GM10248 (cell line): ENCODE measurements at regions not wholly inside any gene's neighbourhood (a gene's known extent, or its start where the extent isn't known, plus 50 kb on each side); places are given as distances from the start of the nearest gene placed in this dataset.

ENCODE experiments used
- CTCF ChIA-PET: fragments of 300-600 bp; sonication (Branson Sonifier 250); formaldehyde crosslinking; extraction: SDS; loops from one replicate; lab custom pipeline; 2021; ENCODE audit warnings: antibody characterized with exemption; lab: Yijun Ruan, JAX
- POLR2A ChIA-PET: fragments of 350-650 bp; sonication (Branson Sonifier 250); formaldehyde crosslinking; extraction: SDS; loops from one replicate; lab custom pipeline; 2020; ENCODE audit warnings: antibody characterized with exemption; lab: Yijun Ruan, JAX
- DNase-seq: peaks from one replicate; pipeline ENCODE4 v3.0.0; 2012; ENCODE audit errors: extremely low spot score
- TF ChIP-seq, protein P1 (sequence below): IDR thresholded peaks from 2 replicates; pipeline ENCODE4 v1.5.1; 2012; ENCODE audit warnings: mild to moderate bottlenecking, low read depth; ENCODE audit errors: extremely low read depth, missing control alignments, control extremely low read depth

DNA sequence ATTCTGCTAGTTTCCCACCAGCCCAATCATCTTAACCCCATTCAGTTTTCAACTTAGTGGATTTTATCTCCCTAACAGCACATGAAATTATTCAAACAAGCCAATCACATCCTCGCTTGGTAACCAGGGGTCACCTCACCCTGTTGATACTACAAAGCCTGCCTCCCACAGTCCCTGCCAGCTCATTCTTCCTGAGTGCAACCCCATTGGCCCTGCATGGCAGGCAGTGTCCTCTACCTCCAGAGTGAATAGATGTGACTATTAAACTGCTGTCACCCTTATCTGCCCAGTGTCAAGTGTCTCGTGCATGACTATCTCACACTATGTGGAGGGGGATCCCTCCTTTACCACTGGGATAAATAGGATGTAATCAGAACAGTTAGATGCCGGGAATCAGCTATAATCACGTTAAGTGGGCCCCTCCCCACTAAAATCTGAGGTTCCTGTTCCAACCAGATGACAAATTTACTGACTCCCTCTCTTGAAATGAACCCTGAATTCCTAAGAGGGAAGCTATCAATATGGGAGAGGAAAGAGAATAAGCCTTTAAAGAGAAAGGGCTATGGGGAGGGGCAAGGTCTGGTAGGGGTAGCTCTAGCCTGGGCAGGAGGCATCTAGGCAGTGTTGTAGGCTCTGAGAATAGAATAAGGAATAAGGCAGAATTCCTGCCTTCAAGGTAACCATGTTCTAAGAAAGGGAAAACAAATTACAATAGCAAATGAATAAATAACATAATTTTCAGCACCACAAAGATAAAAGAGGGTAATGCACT lies 155.9 kb downstream of the SLC30A10 start:
- ChIA-PET POLR2A (no interaction called here), CTCF (interaction anchor here (0.7 to 0.9 kb wide), 2 partner anchors 15 to 20 kb away, joined by 3 read pairs; no protein-coding TSS in a partner anchor)
- TF ChIP-seq, protein P1, sequence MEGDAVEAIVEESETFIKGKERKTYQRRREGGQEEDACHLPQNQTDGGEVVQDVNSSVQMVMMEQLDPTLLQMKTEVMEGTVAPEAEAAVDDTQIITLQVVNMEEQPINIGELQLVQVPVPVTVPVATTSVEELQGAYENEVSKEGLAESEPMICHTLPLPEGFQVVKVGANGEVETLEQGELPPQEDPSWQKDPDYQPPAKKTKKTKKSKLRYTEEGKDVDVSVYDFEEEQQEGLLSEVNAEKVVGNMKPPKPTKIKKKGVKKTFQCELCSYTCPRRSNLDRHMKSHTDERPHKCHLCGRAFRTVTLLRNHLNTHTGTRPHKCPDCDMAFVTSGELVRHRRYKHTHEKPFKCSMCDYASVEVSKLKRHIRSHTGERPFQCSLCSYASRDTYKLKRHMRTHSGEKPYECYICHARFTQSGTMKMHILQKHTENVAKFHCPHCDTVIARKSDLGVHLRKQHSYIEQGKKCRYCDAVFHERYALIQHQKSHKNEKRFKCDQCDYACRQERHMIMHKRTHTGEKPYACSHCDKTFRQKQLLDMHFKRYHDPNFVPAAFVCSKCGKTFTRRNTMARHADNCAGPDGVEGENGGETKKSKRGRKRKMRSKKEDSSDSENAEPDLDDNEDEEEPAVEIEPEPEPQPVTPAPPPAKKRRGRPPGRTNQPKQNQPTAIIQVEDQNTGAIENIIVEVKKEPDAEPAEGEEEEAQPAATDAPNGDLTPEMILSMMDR, result no peak

DNA sequence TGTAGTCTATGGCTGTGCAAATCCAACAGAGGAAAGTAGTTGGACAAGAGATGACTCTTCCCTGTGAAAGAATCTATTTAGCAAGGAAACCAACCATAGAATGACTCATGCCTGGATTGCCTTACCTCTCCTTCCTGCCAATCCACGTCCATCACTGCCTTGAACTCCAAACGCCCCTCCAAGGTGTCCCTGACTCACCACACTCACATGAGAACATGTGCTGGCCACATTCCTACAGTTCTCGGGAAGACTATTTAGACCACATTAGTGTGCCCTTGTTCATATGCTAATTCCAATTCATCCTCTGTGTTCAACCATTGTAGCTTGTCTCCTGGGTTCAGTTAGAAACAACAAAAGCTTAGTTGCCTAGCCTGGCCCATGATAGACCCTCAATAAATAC lies 157.3 kb downstream of the SLC30A10 start:
- DNase-seq, result no peak
- TF ChIP-seq, protein P1, result no peak
- CTCF ChIA-PET, result interaction anchor here (1.4 kb wide), 1 partner anchor 9 kb away, joined by 3 read pairs; no protein-coding TSS in a partner anchor
- POLR2A ChIA-PET, result no interaction called here

More for the DNA sequence above, 155.9 kb downstream of the SLC30A10 start:
- DNase-seq, result no peak

DNA sequence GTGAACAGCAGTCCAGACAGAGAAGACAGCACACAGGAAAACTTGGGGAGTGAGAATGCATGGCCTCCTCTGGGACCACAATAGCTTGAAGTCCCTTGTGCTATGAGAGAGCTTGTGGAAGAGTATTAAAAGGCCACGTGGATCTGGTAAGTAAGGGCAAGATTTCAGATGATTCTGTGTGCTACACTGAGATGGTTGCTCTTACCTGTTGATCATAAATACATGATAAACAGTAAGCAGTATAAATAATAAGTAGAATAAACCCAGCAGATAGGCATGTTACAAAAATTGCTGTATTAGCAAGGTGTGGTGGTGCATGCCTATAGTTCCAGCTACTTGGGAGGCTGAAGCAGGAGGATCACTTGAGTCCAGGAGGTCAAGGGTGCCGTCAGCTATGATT lies 150.4 kb upstream of the ZC3H11B start:
- POLR2A ChIA-PET, result no interaction called here

DNA sequence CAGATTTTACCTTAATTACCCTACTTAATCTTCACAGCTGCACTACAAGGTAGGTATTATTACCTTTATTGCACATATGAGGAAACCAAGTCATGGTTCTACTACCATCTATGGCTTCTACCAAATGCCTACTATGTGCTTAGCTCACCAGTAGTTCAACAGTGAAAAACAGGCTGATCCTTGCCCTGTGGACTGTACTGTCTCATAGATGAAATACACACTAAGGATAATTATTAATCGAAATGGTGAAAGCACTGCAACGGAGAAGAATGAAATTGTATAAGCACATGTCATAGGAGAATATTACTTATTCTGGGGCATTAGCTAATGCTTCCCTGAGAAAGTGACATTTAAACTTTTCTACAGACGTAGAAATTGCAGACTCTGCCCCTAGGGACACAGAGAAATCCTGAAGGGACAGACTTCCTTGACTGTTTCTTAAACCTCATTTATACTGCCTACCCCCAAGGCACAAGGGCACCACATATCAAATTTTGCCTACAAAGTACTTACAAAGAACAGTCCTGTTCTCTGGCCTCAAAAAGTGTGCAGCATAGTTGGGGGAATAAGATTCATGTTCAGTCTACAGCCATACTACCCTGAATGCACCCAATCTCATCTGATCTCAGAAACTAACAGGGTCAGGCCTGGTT lies 148.4 kb upstream of the ZC3H11B start:
- POLR2A ChIA-PET, result no interaction called here
- CTCF ChIA-PET, result interaction anchor here (0.9 kb wide), 2 partner anchors 9 to 92 kb away, joined by 3 read pairs; no protein-coding TSS in a partner anchor
- TF ChIP-seq, protein P1, result no peak
- no peak for DNase-seq

More for the DNA sequence above, 150.4 kb upstream of the ZC3H11B start:
- no peak for DNase-seq
- TF ChIP-seq, protein P1, result no peak
- CTCF ChIA-PET, result no interaction called here

DNA sequence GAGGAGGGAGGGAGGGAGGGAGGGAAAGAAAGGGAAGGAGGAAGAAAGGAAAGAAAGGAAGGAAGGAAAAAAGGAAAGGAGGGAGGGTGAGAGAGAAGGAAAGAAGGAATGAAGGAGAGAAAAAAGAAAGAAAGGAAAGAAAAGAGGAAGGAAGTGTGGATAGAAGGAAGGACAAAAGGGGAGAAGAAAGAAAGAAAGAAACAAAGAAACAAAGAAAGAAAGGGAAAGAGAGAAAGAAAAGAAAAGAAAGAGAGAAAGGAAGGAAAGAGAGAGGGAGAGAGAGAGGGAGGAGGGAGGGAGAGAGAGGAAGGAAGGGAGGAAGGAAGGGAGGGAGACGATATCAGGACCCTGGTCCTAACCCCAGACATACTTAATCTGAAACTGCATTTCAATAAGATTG lies 146.2 kb upstream of the ZC3H11B start:
- DNase-seq, result no peak
- TF ChIP-seq, protein P1, result no peak
- ChIA-PET CTCF (no interaction called here), POLR2A (no interaction called here)

DNA sequence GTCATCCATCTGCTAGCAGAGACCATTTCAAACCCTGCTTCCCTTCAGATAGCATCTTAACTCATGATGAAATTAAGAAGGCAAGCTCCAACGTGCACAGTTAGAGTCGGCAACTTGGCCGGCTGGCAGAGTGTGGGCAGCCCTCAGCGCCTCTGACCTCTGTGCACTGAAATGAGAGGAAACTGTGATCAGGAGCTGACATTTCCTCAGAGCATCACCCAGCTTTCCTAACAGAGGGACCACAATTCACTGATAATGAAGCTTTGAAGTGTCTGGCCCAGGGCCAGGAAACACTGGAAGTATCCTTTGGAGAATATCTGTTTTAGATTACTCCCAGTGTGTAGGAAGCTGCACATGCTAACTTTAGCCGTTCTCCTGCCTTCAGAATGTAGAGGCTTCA lies 145.0 kb upstream of the ZC3H11B start:
- no peak for DNase-seq
- TF ChIP-seq, protein P1, result no peak
- ChIA-PET CTCF (interaction anchor here (1.2 to 1.5 kb wide), 2 partner anchors 14 to 15 kb away, joined by 3 read pairs; no protein-coding TSS in a partner anchor), POLR2A (no interaction called here)
